NT2/D1 (cell line): ENCODE measurements at regions not wholly inside any gene's neighbourhood (a gene's known extent, or its start where the extent isn't known, plus 50 kb on each side); places are given as distances from the start of the nearest gene placed in this dataset.

Experiments
- DNase-seq: peaks from one replicate; pipeline ENCODE4 v3.0.0-alpha.2; 2011; ENCODE audit warnings: low read depth, low spot score
- H3K27me3 ChIP-seq: 2 replicates; pipeline ENCODE4 v1.6.0; 2011; ENCODE audit warnings: mild to moderate bottlenecking; ENCODE audit not compliant: insufficient read length, insufficient read depth
- H3K36me3 ChIP-seq: 2 replicates; pipeline ENCODE4 v1.6.1; 2011; ENCODE audit warnings: mild to moderate bottlenecking, low read length, mixed read lengths; ENCODE audit not compliant: insufficient read depth, insufficient read length
- H3K4me1 ChIP-seq: 2 replicates; pipeline ENCODE4 v1.5.1; 2011; ENCODE audit not compliant: insufficient read depth, insufficient read length
- H3K4me3 ChIP-seq: 2 replicates; pipeline ENCODE4 v1.5.1; 2011; ENCODE audit warnings: low read depth; ENCODE audit not compliant: insufficient read length
- H3K9ac ChIP-seq: 2 replicates; pipeline ENCODE4 v1.6.0; 2011; ENCODE audit warnings: low read depth; ENCODE audit not compliant: insufficient read length
- H3K9me3 ChIP-seq: 2 replicates; pipeline ENCODE4 v1.5.1; 2011; ENCODE audit warnings: mild to moderate bottlenecking, low read length; ENCODE audit not compliant: insufficient read depth
- SUZ12 ChIP-seq: IDR thresholded peaks from 2 replicates; pipeline ENCODE4 v1.6.1; 2011; ENCODE audit not compliant: insufficient read length, insufficient read depth; ENCODE audit errors: extremely low read depth
- YY1 ChIP-seq: IDR thresholded peaks from 2 replicates; pipeline ENCODE4 v1.6.1; 2011; ENCODE audit not compliant: insufficient read length, insufficient read depth
- ZNF274 ChIP-seq: IDR thresholded peaks from 2 replicates; pipeline ENCODE4 v1.6.1; 2011; ENCODE audit warnings: mild to moderate bottlenecking, low read depth, low read length

DNA sequence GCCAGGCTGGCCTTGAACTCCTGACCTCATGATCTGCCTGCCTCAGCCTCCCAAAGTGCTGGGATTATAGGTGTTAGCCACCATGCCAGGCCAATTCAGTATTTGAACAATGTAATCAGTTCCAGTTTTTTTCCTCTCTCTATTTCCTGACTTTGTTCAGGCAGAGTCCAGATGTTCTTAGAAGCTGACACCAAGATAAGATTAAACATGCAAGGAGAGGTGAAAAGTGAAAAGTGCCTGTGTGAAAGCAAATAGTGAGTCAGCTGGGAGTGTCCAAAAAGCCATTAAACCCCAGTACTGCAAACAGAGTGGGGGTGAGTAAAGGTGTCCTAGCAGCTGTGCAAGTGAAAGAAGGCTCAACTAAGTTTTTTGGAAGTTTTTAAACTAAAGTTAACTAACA, 231.5 kb downstream of the PTH2R start:
- H3K36me3 ChIP-seq = no peaks in the 10 kb centered on the region
- TF ChIP-seq ZNF274 (no peak), YY1 (no peak), SUZ12 (no peak)
- H3K4me1 ChIP-seq = no peaks in the 10 kb centered on the region
- no peak for DNase-seq
- no peaks in the 10 kb centered on the region for H3K9me3 ChIP-seq
- no peaks in the 10 kb centered on the region for H3K27me3 ChIP-seq
- no peak overlapping the region for H3K9ac ChIP-seq
- H3K4me3 ChIP-seq = no peak overlapping the region

- Histone ChIP-seq H3K9me3 (no peaks in the 10 kb centered on the region), H3K9ac (no peak overlapping the region), H3K27me3 (no peaks in the 10 kb centered on the region), H3K4me3 (no peak overlapping the region), H3K4me1 (no peaks in the 10 kb centered on the region), H3K36me3 (no peaks in the 10 kb centered on the region)
- TF ChIP-seq YY1 (no peak), SUZ12 (no peak), ZNF274 (no peak)
- no peak for DNase-seq
These were observed 235.7 kb downstream of the PTH2R start for GRCh38 chr2:208642125-208642779.

DNA sequence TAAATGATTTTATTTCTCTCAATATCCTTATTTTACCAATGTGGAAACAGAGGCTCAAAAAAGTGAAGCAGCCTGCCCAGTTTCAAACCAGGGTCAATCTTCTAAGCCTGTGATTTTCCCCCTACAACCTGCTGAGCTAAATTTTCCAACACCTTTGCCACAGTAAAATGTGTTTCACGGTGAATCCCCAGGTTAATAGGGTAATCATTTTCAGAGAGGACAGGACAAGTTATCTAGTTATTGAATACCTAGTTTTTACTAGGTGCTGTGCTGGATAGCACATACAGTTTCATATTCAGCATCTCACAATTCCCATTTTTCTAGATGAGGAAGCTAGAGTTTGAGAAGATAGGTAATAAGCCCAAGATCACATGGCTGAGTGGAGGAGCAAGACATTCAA, 236.6 kb downstream of the PTH2R start:
- Histone ChIP-seq H3K9me3 (no peaks in the 10 kb centered on the region), H3K36me3 (no peaks in the 10 kb centered on the region), H3K9ac (no peak overlapping the region), H3K4me3 (no peak overlapping the region), H3K4me1 (no peaks in the 10 kb centered on the region), H3K27me3 (no peaks in the 10 kb centered on the region)
- DNase-seq = no peak
- TF ChIP-seq SUZ12 (no peak), YY1 (no peak), ZNF274 (no peak)

DNA sequence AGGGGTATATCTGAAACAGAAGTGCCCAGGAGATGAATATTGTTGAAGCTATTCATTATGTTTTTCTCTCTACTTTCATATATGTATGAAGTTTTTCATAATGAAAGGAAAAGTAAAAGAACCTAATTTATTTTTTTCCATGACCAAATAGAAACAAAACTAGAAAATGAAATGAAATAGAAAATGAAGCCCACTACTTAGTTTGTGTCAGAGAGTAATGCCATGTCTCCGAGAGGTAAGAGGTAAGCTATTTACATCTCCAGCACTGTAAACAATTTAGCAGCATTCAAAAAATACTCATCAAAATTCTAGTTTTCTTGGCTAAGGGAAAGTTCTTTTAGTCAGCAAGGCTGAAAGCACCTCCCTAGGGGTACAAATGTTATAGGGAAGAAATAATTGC, 238.6 kb downstream of the PTH2R start:
- Histone ChIP-seq H3K4me1 (no peaks in the 10 kb centered on the region), H3K9me3 (no peaks in the 10 kb centered on the region), H3K36me3 (no peaks in the 10 kb centered on the region), H3K27me3 (no peaks in the 10 kb centered on the region), H3K9ac (no peak overlapping the region), H3K4me3 (no peak overlapping the region)
- DNase-seq = no peak
- no peak for TF ChIP-seq ZNF274
- no peak for TF ChIP-seq SUZ12
- TF ChIP-seq YY1 = no peak

DNA sequence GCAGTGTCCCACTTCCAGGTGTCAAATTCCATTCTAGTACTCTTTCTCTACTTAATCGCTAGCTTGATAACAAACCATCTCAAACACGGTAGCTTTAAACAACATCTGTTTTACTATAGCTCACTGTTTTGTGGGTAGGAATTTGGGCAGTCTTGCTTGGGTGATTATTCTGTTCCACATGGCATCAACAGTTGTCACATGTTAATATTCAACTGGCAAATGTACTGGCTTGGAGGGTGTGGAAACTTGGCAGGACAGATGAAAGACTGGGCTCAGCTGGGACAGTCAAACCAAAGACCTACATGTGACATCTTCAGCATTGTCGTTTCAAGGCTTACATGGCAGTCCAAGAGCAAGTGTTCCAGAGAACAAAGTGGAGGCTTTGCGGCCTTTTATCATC, 241.8 kb downstream of the PTH2R start:
- no peaks in the 10 kb centered on the region for H3K9me3 ChIP-seq
- no peak overlapping the region for H3K9ac ChIP-seq
- no peak for DNase-seq
- no peaks in the 10 kb centered on the region for H3K4me1 ChIP-seq
- H3K36me3 ChIP-seq = no peaks in the 10 kb centered on the region
- H3K27me3 ChIP-seq = no peaks in the 10 kb centered on the region
- TF ChIP-seq YY1 (no peak), ZNF274 (no peak), SUZ12 (no peak)
- H3K4me3 ChIP-seq = no peak overlapping the region

GRCh38 chr2:208653383-208653782, 246.8 kb downstream of the PTH2R start:
- Histone ChIP-seq H3K9ac (no peak overlapping the region), H3K9me3 (no peaks in the 10 kb centered on the region), H3K36me3 (no peaks in the 10 kb centered on the region), H3K27me3 (no peaks in the 10 kb centered on the region), H3K4me3 (no peak overlapping the region), H3K4me1 (no peaks in the 10 kb centered on the region)
- TF ChIP-seq SUZ12 = no peak
- no peak for TF ChIP-seq ZNF274
- no peak for TF ChIP-seq YY1
- no peak for DNase-seq

DNA sequence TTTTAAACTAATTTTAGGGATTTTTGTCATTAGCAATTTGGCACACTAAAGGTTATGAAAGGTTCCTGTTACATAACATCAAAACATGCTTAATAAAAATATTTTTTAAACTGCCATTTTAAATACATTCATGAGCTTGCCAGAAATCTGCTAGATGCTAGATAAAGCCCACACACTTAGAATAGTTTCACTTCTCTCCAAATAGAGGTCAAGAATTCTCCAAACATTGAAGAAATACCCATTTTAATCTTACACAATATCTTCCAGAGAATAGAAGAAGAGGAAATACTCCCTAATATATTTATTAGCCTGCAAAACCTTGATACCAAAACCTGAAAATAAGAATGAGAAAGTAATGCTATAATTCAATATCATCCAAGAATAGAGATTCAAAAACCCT, 247.5 kb downstream of the PTH2R start:
- no peak for DNase-seq
- TF ChIP-seq YY1 (no peak), SUZ12 (no peak), ZNF274 (no peak)
- Histone ChIP-seq H3K27me3 (no peaks in the 10 kb centered on the region), H3K36me3 (no peaks in the 10 kb centered on the region), H3K9ac (no peak overlapping the region), H3K4me1 (no peaks in the 10 kb centered on the region), H3K9me3 (no peaks in the 10 kb centered on the region), H3K4me3 (no peak overlapping the region)

GRCh38 chr2:208657468-208657867, 250.9 kb downstream of the PTH2R start:
- H3K36me3 ChIP-seq = no peaks in the 10 kb centered on the region
- DNase-seq = peak; percentile 8

More at GRCh38 chr2:208657468-208657867, 250.9 kb downstream of the PTH2R start:
- H3K27me3 ChIP-seq = no peaks in the 10 kb centered on the region
- H3K4me1 ChIP-seq = no peaks in the 10 kb centered on the region
- TF ChIP-seq YY1 (no peak), SUZ12 (no peak), ZNF274 (no peak)
- no peak overlapping the region for H3K9ac ChIP-seq
- H3K9me3 ChIP-seq = no peaks in the 10 kb centered on the region
- H3K4me3 ChIP-seq = no peak overlapping the region
